Tibial nerve (tissue), 4 donors: ENCODE measurements at regions not wholly inside any gene's neighbourhood (a gene's known extent, or its start where the extent isn't known, plus 50 kb on each side); places are given as distances from the start of the nearest gene placed in this dataset.

ENCODE experiments used
- DNase-seq, 2 donors: peaks; one replicate each; pipeline ENCODE4 v3.0.0-alpha.2; 2019; ENCODE audit warnings: low spot score in 2 of 2
- H3K27ac ChIP-seq, 4 donors: fragments of 200-600 bp; sonication (generic) in 3 of 4; one replicate each; pipeline ENCODE4 v1.5.1; 2017 to 2019; ENCODE audit warnings: mild to moderate bottlenecking in 1 of 4
- H3K27me3 ChIP-seq, 2 donors: fragments of 200-600 bp; sonication (generic) in 1 of 2; one replicate each; pipeline versions ENCODE4 v1.5.1 to v1.6.0; 2017 to 2019
- H3K36me3 ChIP-seq, 3 donors: fragments of 200-600 bp; sonication (generic); one replicate each; pipeline ENCODE4 v1.5.1; 2018 to 2019
- H3K4me1 ChIP-seq, 4 donors: fragments of 200-600 bp; sonication (generic) in 3 of 4; one replicate each; pipeline ENCODE4 v1.5.1; 2017 to 2019
- H3K4me3 ChIP-seq, 4 donors: fragments of 200-600 bp; sonication (generic) in 3 of 4; one replicate each; pipeline ENCODE4 v1.5.1; 2017 to 2019; ENCODE audit warnings: mild to moderate bottlenecking in 1 of 4, moderate library complexity in 1 of 4
- H3K9me3 ChIP-seq, 4 donors: fragments of 200-600 bp; sonication (generic) in 3 of 4; one replicate each; pipeline ENCODE4 v1.5.1; 2017 to 2019
- EP300 ChIP-seq, 2 donors: sonication (generic); formaldehyde crosslinking; IDR thresholded peaks; one replicate each; pipeline ENCODE4 v1.6.1; 2017; ENCODE audit warnings: antibody characterized with exemption in 2 of 2, mild to moderate bottlenecking in 1 of 2
- POLR2A ChIP-seq, 2 donors: fragments of 450-650 bp; IDR thresholded peaks; one replicate each; pipeline ENCODE4 v1.6.1; 2017; ENCODE audit warnings: antibody characterized with exemption in 2 of 2, mild to moderate bottlenecking in 2 of 2, moderate library complexity in 2 of 2
- WGBS, 2 donors: methylation state at CpG; one replicate each; pipeline ENCODE4 v1.1.5; 2018; 5-methylcytosine and 5-hydroxymethylcytosine counted together
- TF ChIP-seq, protein P1 (sequence below), 5 experiments: fragments of 200-600 bp in 3 of 5; fragments of 450-650 bp in 2 of 5; sonication (generic) in 3 of 5; IDR thresholded peaks; one replicate each; pipeline ENCODE4 v1.5.1; 2016 to 2019; ENCODE audit warnings: antibody characterized with exemption in 5 of 5, mild to moderate bottlenecking in 3 of 5, moderate library complexity in 2 of 5

DNA sequence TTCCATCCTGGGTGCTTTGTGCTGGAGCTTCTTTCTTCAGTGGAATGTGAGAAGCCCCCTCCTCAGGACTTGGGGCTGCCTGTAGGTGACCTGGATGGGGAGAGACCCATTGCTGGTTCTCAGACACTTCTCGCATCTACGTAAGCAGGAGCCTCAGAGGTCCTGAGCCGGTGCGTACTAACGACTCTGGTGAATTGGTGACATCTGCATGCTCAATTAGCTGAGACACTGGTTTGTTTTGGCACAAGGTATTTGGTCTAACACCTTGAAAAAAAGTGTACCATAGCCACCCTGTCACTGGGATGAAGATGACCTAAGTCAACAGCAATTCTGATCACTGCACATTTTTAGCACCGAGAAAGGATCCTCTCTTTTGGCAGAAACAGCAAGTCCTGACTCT lies 57.7 kb downstream of the LRRC30 start:
- H3K4me1 ChIP-seq, result no peaks in the 10 kb centered on the region
- no peaks in the 10 kb centered on the region for H3K36me3 ChIP-seq
- H3K27ac ChIP-seq, result no peak overlapping the region
- no peaks in the 10 kb centered on the region for H3K9me3 ChIP-seq
- TF ChIP-seq POLR2A (IDR thresholded peaks at IDR 0.05) (no peak), EP300 (IDR thresholded peaks at IDR 0.05) (no peak)
- TF ChIP-seq, protein P1, sequence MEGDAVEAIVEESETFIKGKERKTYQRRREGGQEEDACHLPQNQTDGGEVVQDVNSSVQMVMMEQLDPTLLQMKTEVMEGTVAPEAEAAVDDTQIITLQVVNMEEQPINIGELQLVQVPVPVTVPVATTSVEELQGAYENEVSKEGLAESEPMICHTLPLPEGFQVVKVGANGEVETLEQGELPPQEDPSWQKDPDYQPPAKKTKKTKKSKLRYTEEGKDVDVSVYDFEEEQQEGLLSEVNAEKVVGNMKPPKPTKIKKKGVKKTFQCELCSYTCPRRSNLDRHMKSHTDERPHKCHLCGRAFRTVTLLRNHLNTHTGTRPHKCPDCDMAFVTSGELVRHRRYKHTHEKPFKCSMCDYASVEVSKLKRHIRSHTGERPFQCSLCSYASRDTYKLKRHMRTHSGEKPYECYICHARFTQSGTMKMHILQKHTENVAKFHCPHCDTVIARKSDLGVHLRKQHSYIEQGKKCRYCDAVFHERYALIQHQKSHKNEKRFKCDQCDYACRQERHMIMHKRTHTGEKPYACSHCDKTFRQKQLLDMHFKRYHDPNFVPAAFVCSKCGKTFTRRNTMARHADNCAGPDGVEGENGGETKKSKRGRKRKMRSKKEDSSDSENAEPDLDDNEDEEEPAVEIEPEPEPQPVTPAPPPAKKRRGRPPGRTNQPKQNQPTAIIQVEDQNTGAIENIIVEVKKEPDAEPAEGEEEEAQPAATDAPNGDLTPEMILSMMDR (IDR thresholded peaks at IDR 0.05), result no peak
- WGBS, 2 donors, result 82% methylated on average over 6 of the region's 6 CpGs
- no peak overlapping the region for H3K4me3 ChIP-seq
- H3K27me3 ChIP-seq, result no peaks in the 10 kb centered on the region
- no peak for DNase-seq

GRCh38 chr18:7290077-7290476 lies 59.2 kb downstream of the LRRC30 start:
- Histone ChIP-seq H3K4me1 (no peaks in the 10 kb centered on the region), H3K9me3 (peaks cover 0 to 11% (median 0%) of the 10 kb centered on the region in 4 donors), H3K36me3 (no peaks in the 10 kb centered on the region), H3K27me3 (no peaks in the 10 kb centered on the region), H3K4me3 (no peak overlapping the region), H3K27ac (no peak overlapping the region)
- 82 to 85% methylated on average over 3 of the region's 3 CpGs for WGBS, 2 donors
- no peak for DNase-seq
- TF ChIP-seq EP300 (IDR thresholded peaks at IDR 0.05) (no peak), POLR2A (IDR thresholded peaks at IDR 0.05) (no peak)
- TF ChIP-seq, protein P1 (IDR thresholded peaks at IDR 0.05), result no peak

- TF ChIP-seq, protein P1 (IDR thresholded peaks at IDR 0.05), result no peak
- TF ChIP-seq POLR2A (IDR thresholded peaks at IDR 0.05) (no peak), EP300 (IDR thresholded peaks at IDR 0.05) (no peak)
- Histone ChIP-seq H3K4me3 (no peak overlapping the region), H3K4me1 (no peaks in the 10 kb centered on the region), H3K9me3 (peaks cover 0 to 11% (median 0%) of the 10 kb centered on the region in 4 donors), H3K27ac (no peak overlapping the region), H3K27me3 (no peaks in the 10 kb centered on the region), H3K36me3 (no peaks in the 10 kb centered on the region)
- DNase-seq, result no peak
- 53 to 54% methylated on average over 3 of the region's 3 CpGs for WGBS, 2 donors
These were observed 60.2 kb downstream of the LRRC30 start for GRCh38 chr18:7291046-7291445.

DNA sequence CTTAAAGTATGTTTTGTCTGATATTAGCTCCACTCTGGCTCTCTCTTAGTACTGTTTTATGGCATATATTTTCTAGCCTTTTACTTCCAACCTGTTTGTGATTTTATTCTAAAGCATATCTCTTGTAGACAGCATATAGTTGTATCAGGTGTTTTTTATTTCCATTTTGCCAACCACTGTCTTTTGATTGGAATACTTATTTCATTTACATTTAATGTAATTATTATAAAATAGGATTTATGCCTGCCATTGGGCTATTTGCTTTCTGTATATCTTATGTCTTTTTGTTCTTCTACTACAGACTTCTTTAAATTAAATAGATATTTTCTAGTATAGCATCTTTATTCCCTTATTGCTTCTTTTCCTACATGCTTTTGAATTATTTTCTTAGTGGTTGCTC lies 67.3 kb downstream of the LRRC30 start:
- Histone ChIP-seq H3K4me1 (no peaks in the 10 kb centered on the region), H3K36me3 (no peaks in the 10 kb centered on the region), H3K4me3 (no peak overlapping the region), H3K27me3 (no peaks in the 10 kb centered on the region), H3K9me3 (peaks cover 0 to 45% (median 7%) of the 10 kb centered on the region in 4 donors), H3K27ac (no peak overlapping the region)
- TF ChIP-seq, protein P1 (IDR thresholded peaks at IDR 0.05), result no peak
- TF ChIP-seq EP300 (IDR thresholded peaks at IDR 0.05), result no peak
- TF ChIP-seq POLR2A (IDR thresholded peaks at IDR 0.05), result no peak
- no peak for DNase-seq

GRCh38 chr18:7301094-7301493 lies 70.2 kb downstream of the LRRC30 start:
- Histone ChIP-seq H3K36me3 (no peaks in the 10 kb centered on the region), H3K27me3 (no peaks in the 10 kb centered on the region), H3K27ac (no peak overlapping the region), H3K4me3 (no peak overlapping the region), H3K4me1 (no peaks in the 10 kb centered on the region), H3K9me3 (peaks cover 0 to 34% (median 7%) of the 10 kb centered on the region in 4 donors)
- WGBS, 2 donors, result 88% methylated on average over 1 of the region's 1 CpG
- no peak for DNase-seq
- TF ChIP-seq, protein P1 (IDR thresholded peaks at IDR 0.05), result no peak
- no peak for TF ChIP-seq POLR2A (IDR thresholded peaks at IDR 0.05)
- no peak for TF ChIP-seq EP300 (IDR thresholded peaks at IDR 0.05)
